ENCODE measurements at regions not wholly inside any gene's neighbourhood (a gene's known extent, or its start where the extent isn't known, plus 50 kb on each side); places are given as distances from the start of the nearest gene placed in this dataset.

DNA sequence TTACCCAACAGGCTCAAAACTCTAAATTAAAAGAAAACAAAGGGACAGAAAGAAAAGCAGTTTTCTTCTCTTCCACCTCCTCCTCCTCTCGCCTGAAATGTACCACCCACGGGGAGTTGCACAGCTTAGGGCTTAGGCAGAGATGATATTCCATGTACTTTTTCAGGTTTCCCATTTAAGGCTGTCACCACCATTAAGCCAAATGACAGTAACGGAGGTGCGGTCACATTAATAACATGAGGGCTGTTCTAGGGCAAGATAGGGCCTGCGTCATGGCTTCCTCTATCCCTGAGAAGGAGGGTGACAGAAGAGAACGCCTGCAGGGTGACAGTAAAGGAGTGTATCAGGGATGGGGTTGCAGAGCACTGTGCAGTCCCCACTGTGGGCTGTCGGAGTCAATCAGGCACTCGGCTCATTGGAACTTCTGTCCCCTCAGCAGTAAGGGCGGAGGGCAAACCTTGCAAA, 51.7 kb upstream of the TJP1 start:
- DNase-seq (ENCODE audit: low spot score): no peak

DNA sequence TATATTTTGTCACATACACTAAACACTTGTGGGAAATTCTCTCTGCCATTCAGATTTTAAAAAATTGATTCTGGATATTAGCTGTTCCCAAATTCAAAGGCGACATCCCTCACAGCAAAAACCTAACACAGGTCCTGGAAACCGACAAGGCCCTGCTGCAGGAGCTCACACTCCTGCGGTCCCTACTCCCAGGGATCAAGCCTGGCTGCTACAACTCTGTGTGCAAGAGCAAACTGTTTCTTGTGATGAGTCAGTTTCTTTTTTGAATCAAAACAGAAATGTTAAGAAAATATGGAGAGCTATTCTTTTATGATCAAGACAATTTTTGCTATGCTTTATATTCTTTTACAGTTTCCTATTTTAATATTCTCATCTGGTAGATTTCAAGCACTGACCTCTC, 51.0 kb upstream of the TJP1 start:
- DNase-seq (ENCODE audit: low spot score): no peak

DNA sequence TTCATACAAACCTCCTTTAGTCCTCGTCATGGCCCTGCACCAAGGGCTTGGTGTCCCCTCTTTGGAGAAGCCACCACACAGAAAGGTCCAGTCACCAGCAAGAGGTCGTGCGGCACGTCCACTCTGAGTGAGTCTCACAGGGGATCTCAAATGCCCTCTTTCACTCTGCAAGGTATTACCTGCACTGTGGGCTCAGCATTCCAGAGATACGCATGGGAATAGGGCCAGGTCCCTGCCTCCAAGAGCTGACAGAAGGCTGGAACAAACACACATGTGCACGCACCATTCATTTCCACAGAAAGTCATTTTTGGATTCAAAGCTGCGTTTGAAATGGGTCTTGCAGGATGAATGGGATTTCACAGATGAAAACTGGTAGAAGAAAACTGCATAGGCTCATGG, 50.4 kb upstream of the TJP1 start:
- no peak for DNase-seq (ENCODE audit: low spot score)

Data from RKO (cell line).